HG03442 (cell line): ENCODE measurements at regions not wholly inside any gene's neighbourhood (a gene's known extent, or its start where the extent isn't known, plus 50 kb on each side); places are given as distances from the start of the nearest gene placed in this dataset.

Experiments
- ATAC-seq: cut with Tn5 transposase; IDR thresholded peaks from one replicate; pipeline ENCODE4 v1.9.1; 2021; ENCODE audit warnings: mild to moderate bottlenecking, moderate library complexity; ENCODE audit not compliant: unreplicated experiment

DNA sequence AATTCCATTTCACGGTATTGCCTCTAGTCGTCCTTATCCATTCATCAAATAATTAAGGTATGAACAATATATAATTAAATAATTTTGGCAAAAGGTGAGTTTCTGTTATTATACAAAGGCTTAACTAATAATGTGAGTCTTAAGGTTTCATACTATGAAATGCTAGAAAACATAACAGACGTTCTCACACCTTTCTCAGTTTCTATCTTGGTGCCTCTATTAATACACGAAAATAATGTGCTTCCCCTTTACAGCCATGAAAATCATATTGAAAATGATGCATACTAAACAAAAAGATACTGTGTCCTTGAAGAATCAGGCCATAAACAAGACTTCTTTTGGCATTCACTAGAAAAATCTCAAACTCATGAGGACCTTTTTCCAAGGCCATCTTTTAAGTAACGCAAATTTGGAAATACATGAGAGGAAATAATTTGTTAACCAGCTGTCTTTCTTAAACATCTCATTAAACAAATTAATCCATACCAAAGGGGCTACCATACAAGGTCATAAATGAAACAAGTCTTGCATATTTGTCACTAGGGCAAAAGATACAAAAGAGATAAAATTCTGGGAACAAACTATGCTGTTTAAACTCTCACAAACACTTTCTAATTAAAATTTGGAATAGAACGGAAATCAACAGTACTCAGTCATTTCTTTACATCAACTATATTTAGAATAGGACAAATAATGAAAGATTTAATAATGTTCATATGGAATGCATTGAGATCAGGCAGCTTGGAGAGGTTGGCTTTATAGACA lies 53.9 kb upstream of the CAV2 start:
- ATAC-seq = no peak

DNA sequence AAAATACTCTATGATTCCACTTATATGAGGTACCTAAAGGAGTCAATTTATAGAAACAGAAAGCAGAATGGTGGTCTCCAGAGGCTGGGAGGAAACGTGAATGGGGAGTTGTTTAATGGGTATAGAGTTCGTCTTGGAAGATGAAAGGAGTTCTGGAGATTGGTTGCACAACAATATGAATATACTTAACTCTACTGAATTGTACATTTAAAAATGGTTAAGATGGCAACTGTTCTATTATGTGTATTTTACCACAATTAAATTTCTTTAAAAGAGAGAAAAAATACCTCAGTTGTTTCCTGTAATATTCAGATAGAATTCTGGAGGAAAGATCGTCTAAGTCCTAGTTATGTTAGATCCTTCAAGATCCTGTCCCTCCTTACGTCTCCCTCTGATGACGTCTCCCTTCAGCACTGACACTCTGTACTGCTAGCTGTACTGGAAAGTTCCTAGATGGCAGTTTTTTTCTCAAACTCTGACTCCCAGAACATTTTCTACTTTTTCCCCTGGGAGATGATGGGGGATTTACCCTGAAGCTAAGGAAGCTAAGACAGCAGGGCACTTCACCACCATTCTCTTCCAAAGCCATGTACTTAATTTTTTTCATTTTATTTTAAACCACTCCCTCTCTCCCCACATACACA lies 53.2 kb upstream of the CAV2 start:
- no peak for ATAC-seq

DNA sequence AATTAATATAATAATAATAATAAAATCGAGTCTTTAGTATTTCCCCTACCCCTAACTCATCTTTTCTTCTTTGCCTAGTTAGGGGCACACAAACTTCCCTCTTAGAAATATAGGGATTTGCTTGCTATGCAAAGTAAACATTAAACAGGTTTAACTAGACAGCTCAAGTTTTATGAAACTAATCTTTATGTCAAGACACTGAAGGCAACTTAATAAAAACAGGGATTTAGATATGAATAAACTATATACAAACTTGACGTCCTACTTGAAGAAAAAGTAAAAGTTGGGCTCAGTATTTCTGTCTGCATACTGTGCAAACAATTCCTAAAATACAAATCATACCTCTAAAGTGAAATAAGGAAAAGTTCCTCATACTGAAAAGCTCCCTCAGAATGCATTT lies 52.1 kb upstream of the CAV2 start:
- no peak for ATAC-seq

DNA sequence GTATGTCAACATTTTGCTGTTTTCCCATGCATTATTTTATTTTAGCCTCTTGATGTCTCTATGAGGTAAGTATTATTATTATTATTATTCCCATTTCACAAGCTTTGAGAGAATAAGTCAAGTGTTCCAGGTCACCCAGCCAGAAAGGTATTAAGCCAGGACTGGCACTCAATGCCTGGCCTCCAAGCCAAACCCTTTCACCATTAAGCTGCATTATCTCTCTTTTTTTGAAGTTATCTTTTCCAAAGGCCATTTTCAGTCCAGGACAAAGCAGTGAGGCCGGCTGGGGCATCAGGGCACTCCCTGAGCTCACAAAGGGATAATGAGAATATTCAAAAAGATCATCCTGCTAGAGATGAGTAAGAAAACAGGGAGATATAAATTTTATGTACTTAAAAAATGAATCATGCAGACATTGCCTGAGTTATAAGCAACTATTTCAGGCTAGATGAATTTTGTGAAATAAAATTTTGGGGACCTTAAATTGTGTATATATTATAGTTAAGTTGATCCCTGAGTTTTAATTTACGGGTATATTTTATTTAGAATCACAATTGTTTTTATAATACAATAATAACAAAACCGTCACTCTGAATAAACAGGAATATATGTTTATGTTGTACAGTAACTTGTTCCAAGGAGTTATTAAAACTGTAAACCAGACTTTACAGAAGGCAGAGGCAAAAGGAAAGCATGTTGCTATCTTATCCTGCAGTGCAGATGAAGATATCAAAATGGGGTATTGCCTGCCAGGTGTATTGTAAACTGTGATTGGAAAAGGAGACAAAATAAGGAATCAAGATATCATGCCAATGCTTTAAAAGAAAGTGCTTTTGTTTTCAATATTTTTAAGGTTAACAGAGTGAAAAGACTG lies 51.3 kb upstream of the CAV2 start:
- ATAC-seq = no peak

DNA sequence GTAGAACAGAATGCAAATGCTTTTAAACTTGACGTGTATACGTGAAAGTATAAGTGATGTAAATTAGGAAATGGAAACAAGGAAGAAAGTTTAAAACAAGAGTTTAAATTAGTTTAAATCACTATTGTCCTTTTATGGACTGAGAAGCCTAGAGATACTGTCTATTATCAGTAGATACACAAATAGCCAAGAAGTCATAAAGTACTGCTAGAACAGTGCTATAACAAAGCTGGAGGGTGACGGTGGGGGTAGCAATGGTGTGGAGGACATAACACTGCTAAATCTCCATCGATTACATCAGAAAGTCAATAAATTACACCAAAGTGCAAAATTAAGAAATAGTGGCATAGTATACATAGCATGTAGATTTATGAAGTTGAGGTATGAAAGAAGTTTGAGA lies 50.1 kb upstream of the CAV2 start:
- no peak for ATAC-seq
